COLO829 (cell line): ENCODE measurements at regions not wholly inside any gene's neighbourhood (a gene's known extent, or its start where the extent isn't known, plus 50 kb on each side); places are given as distances from the start of the nearest gene placed in this dataset.

Experiments
- DNase-seq: peaks from one replicate; pipeline ENCODE4 v3.0.0; 2012; ENCODE audit warnings: low spot score

DNA sequence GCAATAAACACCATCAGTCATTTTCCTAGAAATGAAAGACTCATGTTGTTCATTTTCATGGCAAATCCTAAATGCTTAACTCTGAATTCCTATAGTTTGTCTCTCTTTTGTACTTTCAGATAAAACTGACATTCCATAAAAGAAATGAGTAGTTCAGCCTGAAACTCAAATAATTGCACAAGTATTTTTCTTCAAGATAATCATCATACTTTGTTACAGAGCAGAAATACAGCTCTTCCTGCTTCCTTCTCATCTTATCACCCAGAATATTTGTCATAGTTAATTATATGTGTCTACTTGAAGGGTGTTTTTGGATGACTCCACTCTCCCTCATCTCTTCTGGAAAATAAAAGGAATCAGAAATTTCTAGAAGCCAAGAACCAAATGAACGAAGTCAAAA, 141.1 kb downstream of the HNMT start:
- no peak for DNase-seq

DNA sequence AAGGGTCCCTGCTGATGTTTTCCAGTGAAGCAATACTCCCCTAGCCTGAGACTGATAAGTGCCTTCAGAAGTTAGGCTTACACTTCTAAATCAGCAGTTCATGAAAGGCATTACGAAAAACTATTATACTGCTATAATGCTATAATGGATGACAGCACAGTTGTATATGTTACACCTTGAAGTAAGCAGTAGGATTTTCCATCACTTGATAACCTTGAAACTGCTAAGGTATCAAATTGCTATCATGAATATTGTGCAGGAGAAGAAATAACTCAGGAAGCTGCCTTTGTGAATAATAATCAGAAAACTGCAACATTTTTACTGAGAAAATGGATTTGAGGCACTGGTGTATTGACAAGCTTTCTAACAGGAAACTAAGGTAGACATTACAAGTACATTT, 142.3 kb downstream of the HNMT start:
- DNase-seq: no peak

DNA sequence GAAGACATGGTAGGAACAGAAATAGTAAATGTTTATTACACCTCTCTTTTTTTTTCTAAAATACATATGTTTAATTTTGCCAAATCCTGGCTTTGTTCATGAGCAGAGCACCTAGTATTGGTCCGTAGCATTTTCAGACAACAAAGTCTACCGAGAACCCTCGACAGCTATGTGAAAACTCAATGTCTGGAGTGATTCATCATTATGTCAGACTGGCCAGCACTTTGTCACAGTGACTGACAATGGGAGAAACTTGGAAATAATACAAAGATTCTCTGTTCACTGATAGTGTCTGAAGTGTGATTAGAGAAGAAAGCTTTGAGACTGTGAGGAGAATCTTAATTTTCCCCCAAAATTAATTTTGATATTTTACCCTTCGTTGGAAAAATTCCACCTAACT, 143.0 kb downstream of the HNMT start:
- DNase-seq: peak; percentile 18

DNA sequence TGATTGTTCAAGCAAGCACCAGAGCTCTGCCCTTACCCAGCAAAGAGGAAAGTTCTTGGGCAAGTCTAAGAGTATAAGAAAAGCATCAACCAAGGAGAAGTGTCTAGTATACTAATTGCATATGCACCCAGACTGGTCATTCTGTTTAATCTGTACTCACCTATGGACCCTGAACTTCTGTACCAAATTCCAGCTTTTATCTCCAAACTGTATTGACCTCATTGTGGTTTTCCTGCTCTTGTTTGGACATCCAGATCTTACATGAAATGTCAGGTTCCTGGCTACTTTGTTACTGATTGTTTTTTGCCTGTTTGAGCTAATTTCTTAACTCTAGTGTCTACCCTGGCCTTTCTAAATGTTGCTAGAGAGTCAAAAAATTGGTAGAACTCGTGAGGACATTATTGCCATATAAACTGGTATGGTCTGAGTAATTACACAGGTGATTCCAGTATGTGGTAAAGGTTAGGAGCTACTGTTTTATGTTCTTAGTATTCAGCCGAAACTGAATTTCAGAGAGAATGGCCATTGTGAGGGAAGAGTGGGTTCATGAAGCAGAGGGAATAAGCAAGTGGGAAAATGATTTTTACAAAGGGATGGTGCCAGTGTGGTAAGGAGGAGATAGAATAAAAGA, 146.3 kb downstream of the HNMT start:
- no peak for DNase-seq

DNA sequence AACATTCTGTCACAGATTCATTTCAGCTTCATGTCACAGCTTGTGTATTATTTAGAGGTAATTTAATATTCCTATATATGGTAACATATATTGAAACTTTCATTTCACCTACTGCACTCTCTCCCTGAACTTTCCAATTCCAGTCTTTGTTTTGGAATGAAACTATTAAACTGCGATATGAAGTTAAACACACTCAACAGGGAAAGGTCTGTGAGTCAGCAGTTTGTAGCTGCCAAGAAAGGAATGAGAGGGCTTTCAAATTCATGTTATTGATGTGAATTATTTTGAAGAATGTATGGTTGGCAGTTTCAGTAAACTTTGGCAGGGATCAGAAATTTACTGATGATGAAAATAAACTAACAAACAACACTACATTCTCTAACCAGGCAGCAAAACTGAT, 148.3 kb downstream of the HNMT start:
- DNase-seq: no peak

DNA sequence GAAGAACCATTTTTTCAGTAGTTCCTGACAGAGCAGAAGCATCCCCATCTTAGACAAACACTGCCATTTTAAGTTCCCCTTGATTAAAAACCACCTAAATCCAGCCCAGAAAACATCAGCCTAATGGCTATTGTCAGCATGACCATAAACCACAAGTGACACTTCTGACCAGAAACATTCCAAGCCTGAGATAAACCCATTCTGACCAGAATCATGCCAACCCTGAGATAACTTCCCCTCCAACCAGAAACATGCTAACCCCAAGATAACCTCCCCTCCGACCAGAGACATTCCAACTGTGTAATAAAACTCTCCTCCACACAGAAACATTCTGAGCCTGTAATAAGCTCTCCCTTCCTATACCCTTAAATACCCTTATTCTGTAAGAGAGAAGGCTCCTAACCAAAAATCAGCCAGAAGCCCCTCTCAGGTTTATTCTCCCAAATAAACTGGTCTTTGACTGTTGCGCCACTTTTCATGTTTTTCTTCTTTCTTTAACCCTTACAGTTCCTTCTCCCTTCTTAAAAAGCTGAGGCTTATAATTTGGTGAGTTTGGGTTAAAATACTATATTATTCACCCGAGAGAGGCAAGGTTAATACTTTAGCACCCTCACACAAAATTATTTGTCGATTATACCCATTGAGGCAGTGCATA, 149.7 kb downstream of the HNMT start:
- no peak for DNase-seq

DNA sequence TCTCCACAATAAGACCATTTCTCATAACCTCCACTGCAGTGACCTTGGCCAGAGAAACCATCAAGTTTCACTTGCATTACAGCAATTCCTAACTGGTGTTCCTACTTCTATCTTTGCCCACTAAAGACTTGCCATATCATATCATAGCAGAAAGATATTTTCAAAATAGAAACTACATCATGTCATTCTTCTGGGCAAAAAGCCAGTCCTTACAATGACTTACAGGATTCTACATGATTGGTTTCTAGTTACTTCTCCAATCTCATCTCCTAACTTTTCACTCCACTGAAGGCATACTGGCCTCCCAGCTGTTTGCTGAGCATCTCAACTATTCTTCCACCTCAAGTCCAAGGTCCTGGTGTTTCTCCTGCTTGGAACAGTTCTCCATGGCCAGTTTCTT, 151.4 kb downstream of the HNMT start:
- DNase-seq: no peak

DNA sequence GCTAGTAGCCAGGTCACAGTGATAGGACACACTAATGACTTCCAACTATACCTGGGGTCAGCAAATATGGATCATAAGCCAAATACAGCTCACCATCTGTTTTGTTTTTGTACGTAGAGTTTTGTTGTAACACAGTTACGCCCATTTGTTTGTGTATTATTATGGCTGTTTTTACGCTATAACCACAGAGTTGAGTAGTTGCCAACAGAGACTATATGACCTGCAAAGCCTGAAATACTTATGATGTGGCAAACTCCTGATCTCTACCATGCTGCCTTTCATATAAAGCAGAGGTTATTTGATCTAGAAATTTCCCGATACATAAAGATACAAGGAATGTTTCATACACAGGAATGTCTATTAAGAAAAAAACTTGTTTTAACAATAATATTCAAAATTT, 152.2 kb downstream of the HNMT start:
- no peak for DNase-seq

DNA sequence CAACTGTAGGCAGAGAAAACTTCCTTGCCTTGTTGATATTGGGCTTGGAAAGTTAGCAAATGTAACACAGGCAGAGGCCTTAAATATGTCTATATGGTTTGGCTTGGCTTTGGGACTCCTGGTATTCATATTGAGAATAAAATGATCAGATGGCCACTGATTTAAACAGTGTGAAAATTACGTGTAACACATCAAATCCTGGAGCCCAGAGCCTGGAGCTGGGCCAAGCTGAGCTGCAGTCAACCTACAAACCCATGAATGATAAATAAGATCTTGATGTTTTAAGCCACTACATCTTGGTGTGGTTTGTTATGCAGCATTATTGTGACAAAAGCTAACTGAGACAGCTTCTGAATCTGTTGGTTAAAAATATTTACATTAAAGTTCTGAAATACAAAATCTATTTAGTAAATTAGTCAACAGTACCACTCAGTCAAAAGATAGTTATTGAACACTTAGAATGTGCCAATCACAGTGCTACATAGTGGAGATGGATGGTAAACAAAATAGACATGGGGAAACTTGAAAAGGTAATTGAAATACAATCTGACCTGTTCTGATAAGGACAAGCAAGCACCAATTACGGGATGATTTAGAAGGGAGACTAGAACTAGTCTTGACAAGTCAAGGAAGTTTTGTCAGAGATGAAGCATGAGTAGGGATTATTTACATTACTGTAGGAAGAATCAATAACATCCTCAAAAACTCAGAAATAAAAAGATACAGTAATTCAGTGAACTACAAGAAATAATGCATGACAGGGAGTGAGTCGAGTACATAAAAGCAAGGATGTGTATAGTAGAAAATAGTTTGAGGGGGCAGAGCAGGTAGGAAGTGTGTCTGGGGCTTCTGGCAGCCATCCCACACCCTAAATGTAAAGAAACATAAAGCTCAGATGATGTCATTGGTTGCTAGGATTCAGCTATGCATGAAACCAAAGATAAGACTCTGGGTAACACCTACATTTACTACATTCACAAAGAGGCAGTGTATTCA, 157.7 kb downstream of the HNMT start:
- peak; percentile 7 for DNase-seq

DNA sequence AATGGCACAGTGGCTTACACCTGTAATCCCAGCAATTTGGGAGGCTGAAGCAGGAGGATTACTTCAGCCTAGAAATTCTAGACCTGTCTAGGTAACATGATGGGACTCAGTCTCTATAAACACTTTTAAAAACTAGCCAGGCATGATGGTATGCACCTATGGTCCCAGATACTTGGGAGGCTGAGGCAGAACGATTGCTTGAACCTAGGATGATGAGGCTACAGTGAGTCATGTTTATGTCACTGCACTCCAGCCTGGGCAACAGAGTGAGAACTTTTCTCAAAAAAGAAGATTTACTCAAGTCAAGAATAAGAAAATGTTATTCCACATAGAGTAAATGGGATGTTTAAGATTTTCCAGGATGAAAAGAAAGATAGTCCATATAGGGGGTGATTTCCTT, 158.6 kb downstream of the HNMT start:
- DNase-seq: no peak

DNA sequence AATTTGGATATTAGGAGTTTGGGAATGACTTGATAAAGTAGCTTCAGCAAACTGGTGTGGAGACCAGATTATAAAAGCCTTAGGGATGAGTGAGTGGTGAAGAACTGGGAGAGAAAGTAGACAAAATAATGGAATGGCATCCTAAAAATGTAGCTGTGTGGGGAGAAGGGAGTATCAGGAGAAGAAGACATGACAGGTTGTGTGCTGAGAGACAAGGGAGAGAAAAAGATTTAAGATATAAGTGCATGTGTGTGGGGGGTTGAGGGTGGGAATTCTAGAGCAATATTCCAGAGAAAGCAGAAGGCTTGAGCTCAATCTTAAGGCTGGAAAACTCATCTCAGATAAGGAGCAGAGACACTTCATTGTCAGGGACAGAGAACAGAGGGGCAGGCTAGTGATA, 159.5 kb downstream of the HNMT start:
- DNase-seq: no peak

DNA sequence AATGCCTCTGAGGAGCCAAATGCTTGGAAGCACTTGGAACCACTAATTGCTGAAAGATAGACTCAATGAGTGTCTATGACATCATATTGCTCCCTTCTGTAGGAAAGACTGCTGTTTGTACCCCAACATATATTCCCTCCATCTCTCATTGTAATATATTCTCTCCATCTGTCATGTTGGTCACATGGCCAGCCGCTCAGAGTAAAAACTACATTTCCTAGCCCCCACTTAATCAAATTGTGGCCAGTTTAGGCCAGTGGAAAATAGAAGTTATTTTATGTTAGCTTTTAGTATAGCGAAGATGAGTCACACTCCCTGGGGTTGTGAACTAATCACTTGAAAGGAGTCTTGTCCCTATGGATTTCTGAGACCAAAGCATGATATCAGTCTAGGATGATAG, 160.2 kb downstream of the HNMT start:
- peak; percentile 46 for DNase-seq

DNA sequence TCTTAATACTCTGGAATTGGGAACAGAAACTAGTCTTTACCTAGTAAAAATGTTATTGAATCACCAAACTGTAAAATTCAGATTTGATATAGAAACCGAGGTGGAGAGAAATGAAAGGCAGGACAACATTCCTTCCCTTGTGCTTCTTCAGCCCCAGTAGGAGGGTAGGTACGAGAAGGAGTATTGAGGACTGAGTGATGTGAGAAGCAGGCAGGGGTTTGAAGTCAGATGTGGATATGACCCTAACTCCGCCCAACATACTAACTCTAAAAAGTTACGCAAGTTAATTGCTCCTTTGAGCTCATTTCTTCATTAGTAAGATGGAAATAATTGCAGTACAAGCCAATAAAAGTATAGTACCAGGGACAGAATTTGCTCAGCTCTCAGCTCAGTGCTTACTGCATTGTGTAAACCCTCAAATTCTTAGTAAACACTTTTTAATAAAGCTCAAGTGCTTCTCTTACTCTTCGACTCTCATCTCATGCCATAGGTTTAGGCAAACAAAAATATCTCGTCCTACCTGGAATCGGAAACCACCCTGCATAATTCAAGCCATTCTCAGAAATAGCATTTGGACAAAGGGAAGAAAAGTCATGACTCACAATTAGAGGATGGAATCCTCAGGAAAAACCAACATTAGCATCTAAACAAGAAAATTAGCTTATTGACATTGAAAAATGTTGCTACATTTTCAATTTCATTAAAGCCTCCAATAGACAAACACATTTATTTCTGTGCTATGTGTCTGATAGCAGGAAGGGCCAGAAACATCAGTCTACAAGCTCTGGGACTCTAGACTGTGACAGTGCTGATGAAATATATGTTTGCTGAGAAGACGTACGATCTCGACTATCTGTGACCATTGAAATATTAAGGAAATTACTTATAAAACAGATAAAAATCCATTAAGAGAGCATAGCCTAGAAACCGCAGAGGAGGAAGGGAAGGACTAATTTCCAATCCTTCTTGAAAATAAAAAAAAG, 161.3 kb downstream of the HNMT start:
- no peak for DNase-seq

DNA sequence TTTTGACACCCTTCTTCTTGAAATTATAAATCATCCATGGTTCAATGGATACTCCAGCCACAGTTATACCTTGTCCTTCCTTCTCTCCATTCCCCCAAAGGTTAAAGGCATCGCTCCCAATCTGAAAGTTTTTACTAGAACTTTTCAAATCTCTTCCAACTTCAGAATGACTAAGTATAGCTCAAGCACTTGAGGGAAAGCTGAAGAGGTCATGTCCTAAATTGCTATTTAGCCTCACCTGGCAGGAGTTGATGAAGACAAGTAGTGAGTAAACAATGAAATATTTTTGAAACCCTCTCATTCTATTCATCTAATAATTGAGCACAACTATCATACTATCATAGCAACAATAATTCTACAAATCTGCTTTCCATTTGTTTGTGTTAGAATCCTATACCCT, 167.8 kb downstream of the HNMT start:
- no peak for DNase-seq

DNA sequence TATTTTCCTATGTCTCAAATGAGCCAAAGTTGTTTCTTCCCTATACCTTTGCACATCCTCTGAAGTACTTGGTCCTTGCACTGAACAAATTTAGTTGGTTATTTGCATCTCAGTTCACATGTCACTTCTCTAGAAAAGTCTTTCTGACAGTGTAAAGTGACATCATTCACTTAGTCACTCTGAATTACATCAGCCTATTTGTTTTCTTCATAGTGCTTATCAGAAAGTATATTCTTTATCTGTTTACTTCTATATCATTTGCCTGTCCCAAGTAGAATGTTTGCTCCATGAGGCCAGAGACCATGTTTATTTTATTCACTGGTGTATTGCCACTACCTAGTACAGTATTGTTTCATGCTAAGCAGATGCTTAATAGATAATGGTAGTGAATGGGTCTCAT, 173.7 kb downstream of the HNMT start:
- DNase-seq: no peak

DNA sequence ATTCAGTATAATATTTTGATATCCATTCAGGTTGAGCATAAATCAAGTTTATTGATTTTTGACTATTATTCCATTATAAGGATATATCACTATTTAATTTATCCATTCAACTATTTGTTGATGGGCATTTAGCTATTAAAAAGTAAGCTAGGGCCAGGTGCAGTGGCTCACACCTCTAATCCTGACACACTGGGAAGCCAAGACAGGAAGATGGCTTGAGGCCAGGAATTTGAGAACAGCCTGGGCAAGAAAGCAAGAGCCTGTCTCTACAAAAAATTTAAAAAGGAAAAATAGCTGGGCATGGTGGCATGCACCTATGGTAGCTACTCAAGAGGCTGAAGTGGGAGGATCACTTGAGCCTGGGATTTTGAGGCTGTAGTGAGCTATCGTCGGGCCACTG, 183.5 kb downstream of the HNMT start:
- no peak for DNase-seq

DNA sequence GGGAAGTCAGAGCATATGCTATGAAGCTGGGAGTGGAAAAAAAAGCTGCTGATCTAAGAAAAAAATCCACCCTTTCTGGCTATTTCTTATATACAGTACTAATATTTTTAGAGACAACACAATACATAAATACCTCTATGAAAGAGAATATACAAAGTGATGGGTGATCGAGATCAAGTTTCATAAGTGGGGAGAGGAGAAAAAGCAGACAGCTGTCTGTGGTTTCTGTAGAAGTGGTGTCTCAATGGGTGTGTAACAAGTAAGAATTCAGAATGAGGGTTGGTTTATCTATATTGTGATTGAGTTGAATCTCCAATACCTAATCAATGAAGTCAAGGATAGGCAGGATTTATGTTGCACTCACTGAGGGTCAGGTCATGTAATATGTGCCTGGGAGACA, 191.0 kb downstream of the HNMT start:
- no peak for DNase-seq

DNA sequence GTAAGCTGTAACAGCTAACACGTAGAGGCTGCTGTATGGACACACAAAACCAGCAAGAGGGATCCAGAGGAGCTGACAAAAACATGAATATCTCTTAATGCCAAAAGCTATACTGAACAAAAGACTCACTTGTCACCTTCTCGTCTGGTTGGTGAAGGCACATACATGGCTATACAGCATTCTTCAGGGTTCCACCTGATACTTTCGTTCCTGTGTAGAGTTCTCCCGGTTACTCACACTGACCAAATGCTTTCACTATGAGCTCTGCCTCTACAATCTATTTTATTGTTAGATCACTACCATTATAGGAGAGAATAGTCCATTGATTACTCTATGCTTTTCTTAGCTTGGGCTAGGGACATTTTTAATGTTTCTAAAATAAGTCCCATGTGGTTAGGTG, 193.1 kb downstream of the HNMT start:
- no peak for DNase-seq

DNA sequence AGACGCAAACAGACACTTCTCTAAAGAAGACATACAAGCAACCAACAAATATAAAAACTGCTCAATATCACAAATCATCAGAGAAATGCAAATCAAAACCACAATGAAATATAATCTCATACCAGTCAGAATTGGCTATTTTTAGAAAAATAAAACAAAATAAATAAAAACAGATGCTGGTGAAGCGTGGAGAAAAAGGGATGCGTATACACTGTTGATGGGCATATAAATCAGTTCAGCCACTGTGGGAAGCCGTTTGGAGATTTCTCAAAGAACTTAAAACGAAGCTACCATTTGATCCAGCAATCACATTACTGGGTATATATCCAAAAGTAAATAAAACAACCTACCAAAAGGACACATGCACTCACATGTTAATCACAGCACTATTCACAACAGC, 206.2 kb downstream of the HNMT start:
- no peak for DNase-seq

DNA sequence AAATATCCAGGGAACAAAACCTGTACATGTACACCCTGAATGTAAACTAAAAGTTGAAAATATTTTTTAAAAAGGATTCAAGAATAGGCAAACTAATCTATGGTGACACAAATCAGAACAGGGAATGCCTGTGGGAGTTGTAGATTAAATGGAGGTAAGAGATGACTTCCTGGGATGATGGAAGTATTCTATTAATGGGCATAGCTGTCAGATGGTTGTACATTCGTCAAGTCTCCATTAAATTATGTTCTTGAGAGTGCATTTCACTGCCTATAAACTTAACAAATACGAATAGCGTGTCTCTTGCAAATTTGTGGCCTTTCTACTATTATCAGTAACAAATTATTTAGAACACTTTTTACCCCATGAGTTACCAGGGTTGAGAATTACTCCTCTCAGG, 207.0 kb downstream of the HNMT start:
- DNase-seq: no peak

DNA sequence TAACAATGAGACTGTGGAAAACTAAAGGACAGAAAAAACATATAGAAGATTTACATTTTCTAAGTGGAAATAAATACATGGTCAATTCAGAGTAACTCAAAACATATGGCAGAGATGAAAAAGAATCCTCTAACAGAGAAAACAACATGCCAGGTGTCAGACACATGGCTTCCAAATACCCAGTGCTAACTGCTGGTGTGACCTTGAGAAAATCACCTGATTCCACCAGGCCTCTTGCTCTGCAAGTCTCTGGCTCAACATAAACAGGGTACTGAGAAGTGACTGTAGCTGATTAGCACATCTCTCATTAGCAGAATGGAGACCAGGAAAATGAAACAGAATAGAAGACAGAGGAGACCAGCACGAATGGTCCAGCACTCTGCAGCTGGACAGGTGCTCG, 210.8 kb downstream of the HNMT start:
- no peak for DNase-seq

DNA sequence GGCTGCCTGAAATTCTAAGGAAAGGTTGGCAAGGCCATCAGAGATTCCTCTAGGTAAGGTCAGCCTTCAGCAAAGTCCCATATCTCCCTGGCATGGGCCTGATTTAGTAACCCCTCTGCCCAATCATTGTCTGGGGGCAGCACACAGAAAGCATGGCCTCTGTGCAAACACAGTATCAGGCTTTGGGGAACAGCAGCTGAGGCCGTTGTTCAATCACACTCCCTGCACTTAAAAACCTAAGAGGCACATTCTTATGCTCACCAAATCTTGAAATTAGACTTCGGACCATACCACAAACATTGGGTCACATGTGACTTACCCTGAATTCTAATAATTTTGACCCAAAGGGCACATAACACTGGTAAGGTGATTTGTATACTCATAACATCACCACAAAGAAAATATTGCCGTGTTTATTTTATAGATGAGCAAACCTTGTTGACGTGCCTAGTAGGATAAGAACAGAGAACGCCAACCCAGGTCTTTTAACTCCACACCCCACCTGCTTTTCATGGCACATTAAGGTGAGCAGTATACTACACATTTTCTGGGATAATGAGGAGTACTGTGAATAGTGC, 212.7 kb downstream of the HNMT start:
- DNase-seq: no peak
